HL-60 (cell line): ENCODE measurements at regions not wholly inside any gene's neighbourhood (a gene's known extent, or its start where the extent isn't known, plus 50 kb on each side); places are given as distances from the start of the nearest gene placed in this dataset.

Experiments
- CTCF ChIP-seq: IDR thresholded peaks from one replicate; pipeline ENCODE4 v1.5.1; 2011; ENCODE audit warnings: low read length, control low read depth, inconsistent platforms; ENCODE audit not compliant: insufficient read depth
- POLR2AphosphoS5 ChIP-seq: IDR thresholded peaks from 2 replicates; pipeline ENCODE4 v1.6.1; 2012; ENCODE audit warnings: low read depth
- SPI1 ChIP-seq: IDR thresholded peaks from 2 replicates; pipeline ENCODE4 v1.6.1; 2012; ENCODE audit warnings: low read depth, mild to moderate bottlenecking, borderline replicate concordance

GRCh38 chr17:36857698-36858097, 79.6 kb upstream of the LHX1 start:
- TF ChIP-seq CTCF = no peak
- TF ChIP-seq POLR2AphosphoS5 = no peak
- TF ChIP-seq SPI1 = no peak
